Smooth muscle cell (in vitro differentiated cells): ENCODE measurements at regions not wholly inside any gene's neighbourhood (a gene's known extent, or its start where the extent isn't known, plus 50 kb on each side); places are given as distances from the start of the nearest gene placed in this dataset.

Source experiments
- DNase-seq: peaks from one replicate; lab custom pipeline; 2025; ENCODE audit not compliant: unreplicated experiment; lab: John Stamatoyannopoulos, UW
- H2AFZ ChIP-seq: fragments of 200-600 bp; sonication (generic); 2 replicates; pipeline ENCODE4 v1.6.0; 2016; ENCODE audit warnings: antibody characterized with exemption, low read depth, mild to moderate bottlenecking
- H3F3A ChIP-seq: fragments of 200-600 bp; sonication (generic); 2 replicates; pipeline ENCODE4 v1.6.0; 2017; ENCODE audit warnings: antibody characterized with exemption, low read depth
- H3K27ac ChIP-seq: fragments of 200-600 bp; sonication (generic); 2 replicates; pipeline ENCODE4 v1.5.1; 2016; ENCODE audit warnings: low read depth, mild to moderate bottlenecking
- H3K27me3 ChIP-seq: fragments of 200-600 bp; sonication (generic); 2 replicates; pipeline ENCODE4 v1.6.1; 2016; ENCODE audit warnings: low read depth, mild to moderate bottlenecking
- H3K36me3 ChIP-seq: fragments of 200-600 bp; sonication (generic); 2 replicates; pipeline ENCODE4 v1.5.1; 2016; ENCODE audit warnings: low read depth
- H3K4me1 ChIP-seq: fragments of 200-600 bp; sonication (generic); 2 replicates; pipeline ENCODE4 v1.5.1; 2016; ENCODE audit warnings: low read depth
- H3K4me2 ChIP-seq: fragments of 200-600 bp; sonication (generic); 2 replicates; pipeline ENCODE4 v1.6.0; 2016; ENCODE audit warnings: mild to moderate bottlenecking
- H3K4me3 ChIP-seq: fragments of 200-600 bp; sonication (generic); 2 replicates; pipeline ENCODE4 v1.5.1; 2016; ENCODE audit warnings: mild to moderate bottlenecking
- H3K79me2 ChIP-seq: fragments of 200-600 bp; sonication (generic); 2 replicates; pipeline ENCODE4 v1.6.0; 2016; ENCODE audit warnings: low read depth, mild to moderate bottlenecking
- H3K9ac ChIP-seq: fragments of 200-600 bp; sonication (generic); 2 replicates; pipeline ENCODE4 v1.6.0; 2016; ENCODE audit warnings: low read depth
- H3K9me3 ChIP-seq: fragments of 200-600 bp; sonication (generic); replicated peaks from 2 replicates; pipeline ENCODE4 v1.5.1; 2016; ENCODE audit warnings: low read depth
- H4K20me1 ChIP-seq: fragments of 200-600 bp; sonication (generic); 2 replicates; pipeline ENCODE4 v1.6.0; 2016; ENCODE audit warnings: low read depth
- WGBS: methylation state at CpG from one replicate; pipeline ENCODE4 v1.1.7; 2016; ENCODE audit warnings: low lambda C conversion rate; 5-methylcytosine and 5-hydroxymethylcytosine counted together
- TF ChIP-seq, protein P1 (sequence below): fragments of 200-600 bp; sonication (generic); IDR thresholded peaks from 2 replicates; pipeline ENCODE4 v1.5.1; 2017; ENCODE audit warnings: borderline replicate concordance, mild to moderate bottlenecking, antibody characterized with exemption; ENCODE audit not compliant: insufficient read depth, poor library complexity, severe bottlenecking

DNA sequence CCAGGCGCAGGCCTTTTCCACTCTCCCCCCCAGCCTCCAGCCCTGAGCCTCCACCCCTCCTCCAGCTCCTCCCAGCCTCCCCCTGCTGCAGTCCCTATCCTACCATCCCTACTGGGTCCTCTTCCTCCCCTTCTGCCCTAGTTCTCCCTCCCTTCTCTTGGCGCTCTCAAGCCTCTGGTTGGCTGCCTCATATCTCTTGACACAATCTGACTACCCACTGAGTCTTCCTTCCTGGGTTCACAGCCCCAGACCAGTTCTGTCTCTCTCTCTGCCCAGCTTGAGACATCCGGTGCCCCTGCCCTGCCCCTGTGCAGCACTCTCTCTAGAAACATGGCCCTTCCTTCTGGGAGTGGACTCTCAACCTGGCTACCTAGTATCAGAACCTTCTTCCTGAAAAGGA lies 76.2 kb downstream of the TSPAN17 start:
- H2AFZ ChIP-seq: no peak overlapping the region
- H3K36me3 ChIP-seq: no peaks in the 10 kb centered on the region
- H3K4me2 ChIP-seq: no peak overlapping the region
- no peaks in the 10 kb centered on the region for H3K9me3 ChIP-seq
- peaks cover 8% of the 10 kb centered on the region for H3K27me3 ChIP-seq
- H3K9ac ChIP-seq: no peak overlapping the region
- TF ChIP-seq, protein P1, sequence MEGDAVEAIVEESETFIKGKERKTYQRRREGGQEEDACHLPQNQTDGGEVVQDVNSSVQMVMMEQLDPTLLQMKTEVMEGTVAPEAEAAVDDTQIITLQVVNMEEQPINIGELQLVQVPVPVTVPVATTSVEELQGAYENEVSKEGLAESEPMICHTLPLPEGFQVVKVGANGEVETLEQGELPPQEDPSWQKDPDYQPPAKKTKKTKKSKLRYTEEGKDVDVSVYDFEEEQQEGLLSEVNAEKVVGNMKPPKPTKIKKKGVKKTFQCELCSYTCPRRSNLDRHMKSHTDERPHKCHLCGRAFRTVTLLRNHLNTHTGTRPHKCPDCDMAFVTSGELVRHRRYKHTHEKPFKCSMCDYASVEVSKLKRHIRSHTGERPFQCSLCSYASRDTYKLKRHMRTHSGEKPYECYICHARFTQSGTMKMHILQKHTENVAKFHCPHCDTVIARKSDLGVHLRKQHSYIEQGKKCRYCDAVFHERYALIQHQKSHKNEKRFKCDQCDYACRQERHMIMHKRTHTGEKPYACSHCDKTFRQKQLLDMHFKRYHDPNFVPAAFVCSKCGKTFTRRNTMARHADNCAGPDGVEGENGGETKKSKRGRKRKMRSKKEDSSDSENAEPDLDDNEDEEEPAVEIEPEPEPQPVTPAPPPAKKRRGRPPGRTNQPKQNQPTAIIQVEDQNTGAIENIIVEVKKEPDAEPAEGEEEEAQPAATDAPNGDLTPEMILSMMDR: no peak
- WGBS: 83% methylated on average over 1 of the region's 3 CpGs
- no peak overlapping the region for H3K4me3 ChIP-seq
- H4K20me1 ChIP-seq: no peaks in the 10 kb centered on the region
- peaks cover 10% of the 10 kb centered on the region for H3K4me1 ChIP-seq
- H3K27ac ChIP-seq: no peak overlapping the region
- no peaks in the 10 kb centered on the region for H3K79me2 ChIP-seq
- H3F3A ChIP-seq: no peaks in the 10 kb centered on the region
- no peak for DNase-seq

DNA sequence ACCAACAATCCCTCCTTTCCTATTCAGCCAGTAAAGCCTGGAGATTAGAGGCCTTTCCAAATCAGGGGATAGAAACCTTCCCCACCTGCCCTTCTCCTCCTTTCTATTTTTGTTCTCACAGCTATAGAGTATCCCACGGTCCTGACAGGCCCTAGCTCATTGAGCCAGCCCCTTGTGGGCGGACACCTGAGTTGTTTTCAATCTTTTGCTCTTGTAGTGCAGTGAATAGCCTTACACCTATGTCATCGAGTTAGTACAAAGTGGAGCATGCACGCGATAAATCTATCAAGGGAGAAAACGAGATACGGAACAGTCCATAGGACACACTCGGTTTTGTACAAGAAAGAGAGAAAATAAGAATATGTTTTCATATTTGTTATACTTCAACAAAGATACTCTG lies 77.2 kb downstream of the TSPAN17 start:
- Histone ChIP-seq H3K9me3 (no peaks in the 10 kb centered on the region), H4K20me1 (no peaks in the 10 kb centered on the region), H3K79me2 (no peaks in the 10 kb centered on the region), H3K9ac (no peak overlapping the region), H3K4me3 (no peak overlapping the region), H3K4me1 (peaks cover 10% of the 10 kb centered on the region), H3K4me2 (no peak overlapping the region), H2AFZ (no peak overlapping the region), H3K27me3 (peaks cover 7% of the 10 kb centered on the region), H3F3A (no peaks in the 10 kb centered on the region), H3K36me3 (no peaks in the 10 kb centered on the region), H3K27ac (no peak overlapping the region)
- TF ChIP-seq, protein P1: no peak
- 70% methylated on average over 8 of the region's 8 CpGs for WGBS
- DNase-seq: no peak

DNA sequence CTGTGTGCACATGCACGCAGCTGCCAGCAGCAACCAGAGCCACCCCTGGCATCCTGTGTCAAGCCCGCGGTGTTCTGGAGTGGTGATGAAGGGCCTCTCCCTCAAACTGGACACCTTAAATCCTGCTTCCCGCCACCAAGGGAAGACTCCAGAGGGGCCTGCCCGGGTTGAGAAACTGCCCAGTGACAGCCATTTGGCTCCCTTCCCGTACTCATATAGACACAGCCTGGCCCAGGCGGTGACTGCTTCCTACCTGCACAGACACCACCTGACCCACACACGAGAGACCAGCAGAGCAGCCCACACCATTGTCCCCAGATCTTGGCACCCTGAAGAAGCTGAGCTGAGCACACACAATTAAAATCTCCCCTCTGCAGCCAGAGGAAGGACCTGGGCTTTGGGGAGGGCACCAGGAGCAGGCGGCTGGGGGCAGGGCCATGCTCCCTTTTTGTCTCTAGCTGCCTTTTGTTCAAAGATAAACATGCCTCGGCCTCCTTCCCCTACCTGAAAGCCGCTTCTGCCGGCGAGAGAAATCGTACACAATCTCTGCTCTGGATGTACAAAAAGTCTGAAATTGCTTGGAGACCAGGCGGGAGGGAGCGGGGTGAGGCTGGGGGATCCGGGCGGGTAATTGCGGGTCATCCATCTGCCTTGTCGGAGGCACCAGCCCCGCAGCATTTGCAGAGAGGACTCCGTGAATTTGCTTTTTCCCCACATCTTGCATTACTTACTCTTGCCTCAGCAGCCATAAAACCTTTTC lies 78.4 kb downstream of the TSPAN17 start:
- H3K27me3 ChIP-seq: peaks cover 7% of the 10 kb centered on the region
- WGBS: 68% methylated on average over 22 of the region's 22 CpGs
- DNase-seq: no peak

More for the DNA sequence above, 78.4 kb downstream of the TSPAN17 start:
- TF ChIP-seq, protein P1: no peak
- H3F3A ChIP-seq: no peaks in the 10 kb centered on the region
- no peaks in the 10 kb centered on the region for H3K79me2 ChIP-seq
- no peaks in the 10 kb centered on the region for H3K9me3 ChIP-seq
- H3K4me2 ChIP-seq: no peak overlapping the region
- H4K20me1 ChIP-seq: no peaks in the 10 kb centered on the region
- H3K27ac ChIP-seq: no peak overlapping the region
- peaks cover 10% of the 10 kb centered on the region for H3K4me1 ChIP-seq
- no peak overlapping the region for H2AFZ ChIP-seq
- no peaks in the 10 kb centered on the region for H3K36me3 ChIP-seq
- no peak overlapping the region for H3K9ac ChIP-seq
- H3K4me3 ChIP-seq: no peak overlapping the region
